Fibroblast of upper back skin (primary cell): ENCODE measurements at regions not wholly inside any gene's neighbourhood (a gene's known extent, or its start where the extent isn't known, plus 50 kb on each side); places are given as distances from the start of the nearest gene placed in this dataset.
A peak's percentile ranks its signal among the peaks of the same experiment; 100 is the strongest.
"Not testable (repeated sequence)": the region's sequence is repeated elsewhere in the genome, so short reads cannot be mapped to it uniquely, and the experiment has no call there.

Source experiments
- DNase-seq: peaks from one replicate; pipeline ENCODE4 v3.0.0-alpha.2; 2013

DNA sequence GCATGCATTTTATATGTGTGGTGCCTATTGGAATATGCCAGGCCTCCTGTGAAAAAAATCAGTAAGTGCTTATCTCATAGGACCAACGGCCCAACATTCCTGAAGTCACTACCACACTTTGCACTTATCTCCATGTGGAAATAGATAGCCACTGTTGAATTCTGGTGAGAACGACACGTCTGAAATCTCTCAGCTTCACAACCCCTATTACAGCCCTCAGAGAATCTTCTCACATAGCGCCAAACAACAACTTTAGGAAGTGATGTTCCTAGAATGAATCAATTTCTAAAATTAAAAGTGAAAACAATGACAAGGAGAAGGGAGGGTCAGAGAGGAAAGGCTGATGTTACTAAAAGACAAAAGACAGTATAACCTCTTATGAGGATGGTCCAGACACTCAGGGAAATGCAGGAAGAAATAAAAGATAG lies 270.8 kb upstream of the BTG1 start:
- no peak for DNase-seq

DNA sequence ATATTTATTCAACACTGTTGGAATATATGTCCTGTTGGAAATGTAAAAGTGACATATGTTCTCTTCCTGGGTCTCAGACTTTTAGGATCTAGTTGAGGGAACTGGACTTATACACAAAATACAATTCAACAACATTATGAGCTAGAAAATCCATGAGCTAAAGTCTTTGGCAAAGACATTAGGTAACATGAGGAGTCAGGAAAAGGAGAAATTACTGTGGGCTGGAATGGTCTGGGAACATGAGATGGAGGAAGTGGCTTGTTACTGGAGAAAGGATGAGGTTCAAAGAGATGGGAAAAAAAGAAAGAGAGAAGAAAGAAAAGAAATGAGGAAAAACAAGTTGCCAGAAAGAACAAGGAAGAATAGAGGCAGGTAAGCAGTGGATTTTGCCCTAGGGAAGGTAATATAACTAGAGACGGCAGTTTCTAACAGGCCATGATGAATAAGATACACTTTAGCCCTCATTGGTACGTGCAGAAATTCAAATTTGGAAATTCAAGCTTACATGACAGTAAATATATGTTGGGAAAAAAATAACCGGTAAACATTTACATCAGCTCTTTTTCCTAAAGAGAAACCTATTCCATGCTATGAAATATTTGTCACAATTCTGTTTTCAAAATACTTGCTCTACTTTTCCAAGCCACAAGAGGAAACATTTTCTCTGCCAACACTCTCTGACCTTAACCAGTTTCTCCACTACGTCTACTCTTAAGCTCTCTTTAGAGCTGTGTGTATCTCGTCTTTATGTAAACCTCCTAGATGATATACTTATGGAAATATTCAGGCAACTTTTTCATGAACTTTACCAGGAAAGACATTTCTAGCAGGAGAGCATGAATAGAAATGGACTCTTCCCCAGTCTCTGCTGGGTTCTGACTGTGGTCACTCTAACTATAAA lies 268.8 kb upstream of the BTG1 start:
- no peak for DNase-seq

DNA sequence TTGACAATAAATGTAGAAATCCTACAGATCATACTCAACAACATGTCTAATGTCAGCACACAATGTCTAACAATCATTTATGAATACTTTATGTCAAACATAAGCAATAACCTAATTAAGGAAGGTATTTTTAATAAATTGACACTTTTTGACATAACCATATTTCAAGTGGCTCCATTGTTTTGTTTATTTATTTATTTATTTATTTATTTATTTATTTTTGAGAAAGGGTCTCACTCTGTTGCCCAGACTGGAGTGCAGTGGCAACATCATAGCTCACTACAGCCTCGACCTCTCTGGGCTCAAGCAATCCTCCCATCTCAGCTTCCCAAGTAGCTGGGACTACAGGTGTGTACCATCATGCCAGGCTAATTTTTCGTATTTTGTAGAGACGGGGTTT lies 267.6 kb upstream of the BTG1 start:
- DNase-seq = no peak

DNA sequence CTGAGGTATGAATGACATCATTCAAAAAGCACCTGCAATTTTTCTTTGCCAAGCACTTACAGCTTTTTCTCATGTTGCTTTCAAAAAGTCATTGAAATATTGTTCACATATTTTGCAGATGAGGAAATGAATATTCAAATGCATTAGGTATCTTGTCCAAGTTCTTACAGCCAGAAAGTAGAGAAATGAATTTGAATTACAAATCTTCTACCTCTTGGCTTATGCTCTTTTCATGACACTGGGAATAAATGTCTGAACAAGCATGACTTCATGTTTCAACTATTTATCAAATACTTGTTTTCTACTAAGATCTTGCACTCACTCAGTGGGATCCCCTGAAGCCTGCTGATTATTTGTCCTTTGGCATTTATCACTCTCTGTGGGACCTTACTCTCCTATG lies 267.2 kb upstream of the BTG1 start:
- no peak for DNase-seq

GRCh38 chr12:92411687-92412086 lies 266.0 kb upstream of the BTG1 start:
- DNase-seq = no peak

DNA sequence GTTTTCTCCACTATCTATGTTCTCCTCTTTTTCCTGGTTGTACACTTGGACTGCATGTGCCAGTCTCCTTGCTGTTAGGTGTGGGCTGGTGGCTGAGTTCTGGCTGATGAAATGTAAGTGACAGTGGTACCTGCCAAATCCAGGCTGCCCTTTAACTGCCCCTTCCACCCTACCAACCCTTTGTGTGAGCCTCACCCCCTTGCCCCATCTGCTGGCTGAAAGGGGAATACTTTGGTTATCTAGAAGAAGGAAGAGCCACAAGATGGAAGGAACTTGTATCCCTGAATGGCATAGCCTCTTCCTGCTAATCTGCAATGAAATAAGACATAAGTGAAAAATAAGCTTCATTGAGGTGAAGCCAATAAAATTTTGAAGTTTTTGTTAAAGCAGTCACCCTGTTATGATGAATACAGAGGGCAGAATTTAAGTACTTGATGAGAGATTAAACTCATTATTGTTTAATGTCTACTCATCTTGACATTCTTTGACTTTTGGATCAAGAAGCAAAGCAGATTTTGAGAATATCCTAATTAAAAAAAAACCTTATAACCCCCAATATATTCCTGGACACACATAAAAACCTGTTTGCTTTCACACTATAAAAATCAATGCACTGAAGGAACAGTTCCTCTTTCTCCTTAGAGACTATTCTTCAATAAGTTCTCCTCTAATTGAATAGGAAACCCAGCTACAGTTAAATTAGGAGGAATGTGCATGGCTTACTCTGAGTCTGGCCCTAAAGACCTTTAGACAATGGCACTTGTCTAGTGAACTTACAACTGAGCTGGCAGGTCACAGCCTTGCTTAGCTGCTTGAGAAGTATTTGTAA lies 262.6 kb upstream of the BTG1 start:
- DNase-seq = peak; percentile 38

DNA sequence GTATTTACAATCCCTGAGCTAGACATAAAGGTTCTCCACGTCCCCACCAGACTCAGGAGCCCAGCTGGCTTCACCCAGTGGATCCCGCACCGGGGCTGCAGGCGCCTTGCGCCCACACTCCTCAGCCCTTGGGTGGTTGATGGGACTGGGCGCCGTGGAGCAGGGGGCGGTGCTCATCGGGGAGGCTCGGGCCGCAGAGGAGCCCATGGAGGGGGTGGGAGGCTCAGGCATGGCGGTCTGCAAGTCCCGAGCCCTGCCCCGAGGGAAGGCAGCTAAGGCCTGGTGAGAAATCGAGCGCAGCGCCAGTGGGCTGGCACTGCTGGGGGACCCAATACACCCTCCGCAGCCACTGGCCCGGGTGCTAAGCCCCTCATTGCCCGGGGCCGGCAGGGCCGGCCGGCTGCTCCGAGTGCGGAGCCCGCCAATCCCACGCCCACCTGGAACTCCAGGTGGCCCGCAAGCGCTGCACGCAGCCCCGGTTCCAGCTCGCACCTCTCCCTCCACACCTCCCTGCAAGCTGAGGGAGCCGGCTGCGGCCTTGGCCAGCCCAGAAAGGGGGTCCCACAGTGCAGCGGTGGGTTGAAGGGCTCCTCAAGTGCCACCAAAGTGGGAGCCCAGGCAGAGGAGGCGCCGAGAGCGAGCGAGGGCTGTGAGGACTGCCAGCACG lies 260.9 kb upstream of the BTG1 start:
- DNase-seq = not testable (repeated sequence)

DNA sequence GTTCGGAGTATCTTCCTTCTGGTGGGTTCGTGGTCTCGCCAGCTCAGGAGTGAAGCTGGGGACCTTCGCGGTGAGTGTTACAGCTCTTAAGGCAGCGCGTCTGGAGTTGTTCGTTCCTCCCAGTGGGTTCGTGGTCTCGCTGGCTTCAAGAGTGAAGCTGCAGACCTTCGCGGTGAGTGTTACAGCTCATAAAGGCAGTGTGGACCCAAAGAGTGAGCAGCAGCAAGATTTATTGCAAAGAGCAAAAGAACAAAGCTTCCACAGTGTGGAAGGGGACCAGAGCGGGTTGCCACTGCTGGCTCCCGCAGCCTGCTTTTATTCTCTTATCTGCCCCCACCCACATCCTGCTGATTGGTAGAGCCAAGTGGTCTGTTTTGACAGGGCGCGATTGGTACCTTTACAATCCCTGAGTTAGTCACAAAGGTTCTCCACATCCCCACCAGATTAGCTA lies 260.2 kb upstream of the BTG1 start:
- DNase-seq = not testable (repeated sequence)

DNA sequence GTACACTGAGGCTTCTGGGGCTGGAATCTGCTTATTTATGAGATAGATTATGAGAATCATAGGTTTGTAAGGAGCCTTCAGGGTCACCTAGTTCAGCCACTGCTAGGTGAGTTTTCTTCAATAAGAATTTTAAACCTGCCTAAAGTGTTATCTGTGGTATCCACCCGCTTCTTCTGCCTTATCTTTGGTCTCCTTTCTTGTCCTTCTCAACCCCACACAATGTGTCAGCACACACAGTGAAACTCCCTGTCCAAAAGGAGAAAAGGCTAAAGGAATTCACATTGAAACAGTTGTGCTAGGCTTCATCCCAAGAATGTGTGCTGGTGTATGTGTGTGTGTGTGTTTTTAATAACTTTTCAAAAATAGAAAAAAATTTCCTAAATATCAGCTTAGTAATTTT lies 259.3 kb upstream of the BTG1 start:
- no peak for DNase-seq

- no peak for DNase-seq
Observed at GRCh38 chr12:92404259-92404894, 258.7 kb upstream of the BTG1 start.

DNA sequence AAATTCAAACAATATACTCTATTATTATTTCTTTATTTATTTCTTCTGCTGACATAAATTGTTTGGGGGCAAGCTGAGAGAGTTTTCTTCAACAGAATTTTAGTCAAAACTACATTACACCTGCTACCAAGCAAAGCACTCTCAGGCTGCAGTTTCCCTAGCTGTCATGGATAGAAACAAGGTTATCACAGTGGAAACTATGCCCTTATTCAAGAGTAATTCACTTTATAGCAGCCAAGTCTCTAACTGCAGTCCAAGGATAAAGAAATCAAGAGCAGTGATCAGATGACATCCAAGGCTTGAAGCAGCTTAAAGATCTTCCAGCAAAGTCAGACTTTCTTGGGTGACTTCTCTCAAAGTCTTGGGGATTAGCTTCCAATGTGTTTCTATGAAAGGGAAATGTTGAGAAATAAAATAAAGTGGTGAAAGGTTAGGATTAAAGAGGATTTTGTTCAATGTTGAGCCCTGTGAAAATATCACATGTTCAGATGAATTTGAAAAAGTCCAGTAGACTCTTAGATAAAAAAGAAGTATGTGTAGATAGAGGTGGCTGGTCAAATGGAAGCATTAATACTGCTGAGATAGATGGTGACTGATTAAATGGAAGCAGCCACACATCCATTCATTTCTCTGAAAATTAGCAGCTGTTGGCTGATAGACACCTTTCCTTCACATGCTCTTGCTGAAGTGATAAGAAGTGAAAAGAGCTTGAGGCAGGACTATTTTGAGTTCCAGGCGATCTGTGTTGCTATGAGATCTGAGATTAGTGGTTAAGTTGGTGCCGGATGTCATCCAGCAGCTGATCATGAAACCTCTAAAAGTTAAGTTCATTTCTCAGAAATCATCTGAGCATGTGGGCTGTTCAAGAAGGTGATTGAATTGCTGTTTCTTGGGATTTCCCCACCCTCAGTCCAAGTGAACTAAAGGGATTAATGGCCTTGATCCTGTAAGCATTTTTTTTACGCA lies 257.8 kb upstream of the BTG1 start:
- no peak for DNase-seq

- no peak for DNase-seq
Observed at GRCh38 chr12:92402415-92402814, 256.8 kb upstream of the BTG1 start.

DNA sequence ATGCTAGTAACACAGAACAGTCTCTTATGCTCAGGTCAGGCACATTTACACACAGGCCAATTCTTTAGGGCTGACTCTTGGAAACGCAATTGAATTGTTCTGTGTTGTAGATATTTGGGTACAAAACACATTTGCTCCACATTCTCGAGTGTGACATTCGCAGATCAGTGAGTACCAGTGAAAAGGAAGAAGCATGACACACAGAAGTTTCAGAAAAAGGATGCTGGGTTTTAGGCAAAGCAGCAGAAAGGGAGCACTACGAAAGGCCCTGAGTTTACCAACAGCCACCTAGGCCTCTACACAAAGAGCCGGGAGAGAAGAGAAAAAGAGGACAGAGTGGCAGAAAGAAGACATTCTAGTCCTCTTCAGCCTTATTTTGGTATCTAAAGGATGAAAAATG lies 254.4 kb upstream of the BTG1 start:
- DNase-seq = no peak

GRCh38 chr12:92398565-92399309 lies 253.1 kb upstream of the BTG1 start:
- DNase-seq = no peak

DNA sequence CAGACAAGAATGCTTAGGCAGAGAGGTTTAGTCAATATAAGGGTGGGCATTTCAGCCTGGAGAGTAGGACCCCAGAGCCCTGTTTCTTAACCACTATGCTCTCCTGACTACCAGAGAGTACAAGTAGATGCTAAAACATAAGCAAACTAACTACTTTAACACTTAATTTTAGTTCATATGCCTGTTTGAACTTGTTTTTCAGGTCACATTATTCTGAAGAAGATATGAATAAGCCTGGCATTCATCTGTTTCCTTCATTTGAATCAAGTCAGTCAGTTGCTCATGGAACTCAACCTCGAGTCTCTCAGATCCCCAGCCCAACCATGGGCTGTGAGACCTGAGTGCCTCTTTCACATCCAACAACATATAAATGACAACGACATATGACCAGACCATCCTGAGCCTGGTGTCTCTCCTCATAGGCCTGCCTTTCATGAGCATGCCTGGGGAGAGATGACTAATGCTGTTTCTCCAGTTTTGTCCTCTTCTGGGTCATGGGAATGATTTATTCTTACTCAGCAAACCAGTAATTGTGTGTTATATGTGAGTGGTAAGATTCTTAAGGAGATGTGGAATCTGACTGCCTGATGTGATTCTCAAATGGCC lies 251.1 kb upstream of the BTG1 start:
- peak; percentile 74 for DNase-seq

DNA sequence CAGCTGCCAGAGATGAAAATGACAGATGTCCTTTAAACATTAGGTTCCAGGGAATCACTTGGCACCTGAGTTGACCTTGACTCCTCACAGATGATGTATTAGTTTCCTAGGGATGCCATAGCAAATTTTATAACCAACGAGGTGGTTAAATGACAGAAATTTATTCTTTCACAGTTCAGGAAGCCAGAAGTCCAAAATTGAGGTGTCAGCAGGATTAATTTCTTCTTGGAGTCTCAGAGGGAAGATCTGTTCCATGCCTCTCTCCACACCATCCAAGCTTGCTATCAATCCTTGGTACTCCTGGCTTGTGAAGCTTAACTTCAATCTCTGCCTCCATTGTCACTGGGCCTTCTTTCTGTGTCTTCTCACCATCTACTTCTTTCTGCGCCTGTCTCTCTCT lies 249.7 kb upstream of the BTG1 start:
- DNase-seq = no peak

- no peak for DNase-seq
Observed at GRCh38 chr12:92394895-92395294, 249.2 kb upstream of the BTG1 start.

- DNase-seq = no peak
Observed at GRCh38 chr12:92393504-92393903, 247.9 kb upstream of the BTG1 start.

GRCh38 chr12:92391726-92392125 lies 246.1 kb upstream of the BTG1 start:
- DNase-seq = not testable (repeated sequence)

- DNase-seq = no peak
Observed at GRCh38 chr12:92389466-92389865, 243.8 kb upstream of the BTG1 start.
